ENCODE measurements at regions not wholly inside any gene's neighbourhood (a gene's known extent, or its start where the extent isn't known, plus 50 kb on each side); places are given as distances from the start of the nearest gene placed in this dataset.

DNA sequence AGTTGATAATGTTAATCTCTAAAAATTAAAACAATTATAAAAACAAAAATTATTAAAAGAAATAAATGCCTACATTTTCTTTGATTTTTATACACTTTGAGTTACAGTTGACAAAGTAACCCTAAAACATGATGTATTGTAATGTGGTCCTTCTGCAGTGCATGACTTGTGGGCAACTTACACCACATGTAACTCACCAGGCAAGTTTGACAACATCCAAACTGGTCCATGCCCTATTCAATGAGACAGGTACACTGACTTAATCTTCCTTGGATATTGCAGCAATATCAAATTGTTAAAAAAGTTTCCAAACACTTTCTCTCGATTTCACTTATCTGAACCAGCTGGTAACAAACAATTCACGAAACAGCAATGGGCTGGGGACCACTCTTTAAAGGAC, 81.5 kb downstream of the FTHL17 start:
- no peak overlapping the region for H3K27ac ChIP-seq (ENCODE audit: low read depth in 1 of 2, low read length in 1 of 2)
- 100% methylated on average over 2 of the region's 2 CpGs for WGBS
- no peak for DNase-seq (ENCODE audit: low read depth in 6 of 9, low spot score in 9 of 9)
- no peaks in the 10 kb centered on the region for H3K4me1 ChIP-seq (ENCODE audit: control insufficient read depth in 2 of 2, insufficient read depth in 2 of 2, low read length in 2 of 2)
- no peak overlapping the region for H3K4me3 ChIP-seq (ENCODE audit: low read length in 2 of 2)
- H3K27me3 ChIP-seq (ENCODE audit: control insufficient read depth in 2 of 2, insufficient read depth in 1 of 2, low read length in 1 of 2), result no peaks in the 10 kb centered on the region
- H3K9me3 ChIP-seq (ENCODE audit: control insufficient read depth in 2 of 2, insufficient read depth in 1 of 2, low read length in 1 of 2), result no peaks in the 10 kb centered on the region
- no peaks in the 10 kb centered on the region for H3K36me3 ChIP-seq (ENCODE audit: control insufficient read depth in 2 of 2, insufficient read depth in 2 of 2, low read length in 1 of 2)

DNA sequence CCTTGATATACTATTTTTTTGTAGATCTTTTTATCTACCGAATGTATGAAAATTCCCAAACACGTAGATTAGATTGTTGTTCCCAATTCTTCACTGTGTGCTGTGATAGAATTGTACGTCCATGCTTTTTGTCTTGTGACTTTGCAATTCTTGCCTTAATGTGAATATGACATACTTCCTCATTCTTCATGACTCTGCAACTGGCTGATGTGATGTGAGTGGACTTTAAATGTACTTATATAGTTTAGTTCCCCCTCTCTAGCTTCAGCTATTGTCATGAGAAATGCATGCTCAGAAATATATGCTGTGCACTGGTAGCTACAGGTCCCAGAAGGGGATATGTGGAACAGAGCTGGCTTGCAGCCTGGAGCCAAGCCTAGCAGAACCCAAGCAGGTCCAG, 89.4 kb downstream of the FTHL17 start:
- no peak overlapping the region for H3K4me3 ChIP-seq (ENCODE audit: low read length in 2 of 2)
- H3K27ac ChIP-seq (ENCODE audit: low read depth in 1 of 2, low read length in 1 of 2), result no peak overlapping the region
- H3K27me3 ChIP-seq (ENCODE audit: control insufficient read depth in 2 of 2, insufficient read depth in 1 of 2, low read length in 1 of 2), result no peaks in the 10 kb centered on the region
- H3K36me3 ChIP-seq (ENCODE audit: control insufficient read depth in 2 of 2, insufficient read depth in 2 of 2, low read length in 1 of 2), result no peaks in the 10 kb centered on the region
- no peaks in the 10 kb centered on the region for H3K9me3 ChIP-seq (ENCODE audit: control insufficient read depth in 2 of 2, insufficient read depth in 1 of 2, low read length in 1 of 2)
- no peaks in the 10 kb centered on the region for H3K4me1 ChIP-seq (ENCODE audit: control insufficient read depth in 2 of 2, insufficient read depth in 2 of 2, low read length in 2 of 2)
- 54% methylated on average over 3 of the region's 3 CpGs for WGBS
- no peak for DNase-seq (ENCODE audit: low read depth in 6 of 9, low spot score in 9 of 9)

DNA sequence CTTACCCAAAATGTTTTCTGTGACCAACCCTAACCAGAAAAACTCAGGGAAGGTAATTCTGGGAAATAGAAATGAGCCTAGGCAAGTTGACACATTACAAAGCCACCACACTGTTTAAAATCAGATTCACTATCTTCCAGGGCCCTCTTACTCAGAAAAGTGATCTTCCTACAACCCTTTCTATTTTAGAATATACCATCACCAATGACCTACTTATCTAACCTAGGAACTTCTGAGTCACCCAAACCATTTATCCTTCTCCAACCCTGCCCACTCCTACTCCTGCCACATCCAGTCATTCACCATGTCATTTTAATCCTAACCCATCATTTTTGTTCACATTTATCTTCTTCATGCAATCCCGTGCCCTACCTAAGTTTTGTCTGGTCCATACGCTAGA, 89.9 kb downstream of the FTHL17 start:
- no peak overlapping the region for H3K4me3 ChIP-seq (ENCODE audit: low read length in 2 of 2)
- DNase-seq (ENCODE audit: low read depth in 6 of 9, low spot score in 9 of 9), result no peak
- WGBS, result 99% methylated on average over 2 of the region's 2 CpGs
- H3K36me3 ChIP-seq (ENCODE audit: control insufficient read depth in 2 of 2, insufficient read depth in 2 of 2, low read length in 1 of 2), result no peaks in the 10 kb centered on the region
- no peaks in the 10 kb centered on the region for H3K27me3 ChIP-seq (ENCODE audit: control insufficient read depth in 2 of 2, insufficient read depth in 1 of 2, low read length in 1 of 2)
- H3K9me3 ChIP-seq (ENCODE audit: control insufficient read depth in 2 of 2, insufficient read depth in 1 of 2, low read length in 1 of 2), result no peaks in the 10 kb centered on the region
- H3K27ac ChIP-seq (ENCODE audit: low read depth in 1 of 2, low read length in 1 of 2), result no peak overlapping the region
- H3K4me1 ChIP-seq (ENCODE audit: control insufficient read depth in 2 of 2, insufficient read depth in 2 of 2, low read length in 2 of 2), result no peaks in the 10 kb centered on the region

DNA sequence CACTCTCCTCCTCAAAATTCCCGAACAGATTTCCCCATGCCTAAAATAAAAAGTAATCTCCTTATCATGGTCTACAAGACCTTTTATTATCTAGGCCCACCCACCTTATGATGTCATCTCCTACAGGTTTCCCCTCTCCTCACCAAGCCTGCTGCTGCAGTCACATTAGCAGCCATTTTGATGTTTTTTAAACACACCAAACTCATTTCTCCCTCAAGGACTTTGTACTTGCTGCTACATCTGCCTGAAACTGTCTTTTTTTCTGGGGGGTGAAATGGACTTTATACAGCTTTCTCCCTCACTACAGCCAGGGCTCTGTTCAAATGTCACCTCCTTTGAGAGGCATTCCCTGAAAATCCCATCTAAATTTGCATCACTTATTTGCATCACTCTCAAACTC, 90.2 kb upstream of the TAB3 start:
- WGBS, result 100% methylated on average over 1 of the region's 1 CpG
- Histone ChIP-seq H3K4me3 (ENCODE audit: low read length in 2 of 2) (no peak overlapping the region), H3K9me3 (ENCODE audit: control insufficient read depth in 2 of 2, insufficient read depth in 1 of 2, low read length in 1 of 2) (no peaks in the 10 kb centered on the region), H3K4me1 (ENCODE audit: control insufficient read depth in 2 of 2, insufficient read depth in 2 of 2, low read length in 2 of 2) (no peaks in the 10 kb centered on the region), H3K27ac (ENCODE audit: low read depth in 1 of 2, low read length in 1 of 2) (no peak overlapping the region), H3K36me3 (ENCODE audit: control insufficient read depth in 2 of 2, insufficient read depth in 2 of 2, low read length in 1 of 2) (no peaks in the 10 kb centered on the region), H3K27me3 (ENCODE audit: control insufficient read depth in 2 of 2, insufficient read depth in 1 of 2, low read length in 1 of 2) (no peaks in the 10 kb centered on the region)
- no peak for DNase-seq (ENCODE audit: low read depth in 6 of 9, low spot score in 9 of 9)

DNA sequence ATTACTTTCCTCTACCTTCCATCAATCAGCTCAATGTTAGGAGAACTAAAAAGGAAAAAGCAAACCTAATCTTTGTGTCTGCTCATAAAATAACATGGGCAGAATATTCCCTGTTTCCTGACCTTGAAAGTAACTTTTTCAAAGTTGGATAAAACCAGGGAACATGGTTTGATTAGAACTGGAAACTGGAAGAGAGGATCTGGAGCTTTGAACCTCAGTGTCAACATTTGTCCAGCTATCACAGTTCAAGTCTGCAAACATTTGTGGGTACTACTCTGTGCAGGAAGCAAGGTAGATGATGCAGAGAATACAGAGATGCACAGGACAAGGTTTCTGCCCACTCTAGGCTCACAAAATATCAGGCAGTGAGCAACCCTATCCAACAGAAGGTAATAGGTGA, 86.4 kb upstream of the TAB3 start:
- no peaks in the 10 kb centered on the region for H3K9me3 ChIP-seq (ENCODE audit: control insufficient read depth in 2 of 2, insufficient read depth in 1 of 2, low read length in 1 of 2)
- no peak overlapping the region for H3K27ac ChIP-seq (ENCODE audit: low read depth in 1 of 2, low read length in 1 of 2)
- H3K4me1 ChIP-seq (ENCODE audit: control insufficient read depth in 2 of 2, insufficient read depth in 2 of 2, low read length in 2 of 2), result no peaks in the 10 kb centered on the region
- no peaks in the 10 kb centered on the region for H3K36me3 ChIP-seq (ENCODE audit: control insufficient read depth in 2 of 2, insufficient read depth in 2 of 2, low read length in 1 of 2)
- H3K27me3 ChIP-seq (ENCODE audit: control insufficient read depth in 2 of 2, insufficient read depth in 1 of 2, low read length in 1 of 2), result no peaks in the 10 kb centered on the region
- DNase-seq (ENCODE audit: low read depth in 6 of 9, low spot score in 9 of 9), result no peak
- H3K4me3 ChIP-seq (ENCODE audit: low read length in 2 of 2), result no peak overlapping the region

DNA sequence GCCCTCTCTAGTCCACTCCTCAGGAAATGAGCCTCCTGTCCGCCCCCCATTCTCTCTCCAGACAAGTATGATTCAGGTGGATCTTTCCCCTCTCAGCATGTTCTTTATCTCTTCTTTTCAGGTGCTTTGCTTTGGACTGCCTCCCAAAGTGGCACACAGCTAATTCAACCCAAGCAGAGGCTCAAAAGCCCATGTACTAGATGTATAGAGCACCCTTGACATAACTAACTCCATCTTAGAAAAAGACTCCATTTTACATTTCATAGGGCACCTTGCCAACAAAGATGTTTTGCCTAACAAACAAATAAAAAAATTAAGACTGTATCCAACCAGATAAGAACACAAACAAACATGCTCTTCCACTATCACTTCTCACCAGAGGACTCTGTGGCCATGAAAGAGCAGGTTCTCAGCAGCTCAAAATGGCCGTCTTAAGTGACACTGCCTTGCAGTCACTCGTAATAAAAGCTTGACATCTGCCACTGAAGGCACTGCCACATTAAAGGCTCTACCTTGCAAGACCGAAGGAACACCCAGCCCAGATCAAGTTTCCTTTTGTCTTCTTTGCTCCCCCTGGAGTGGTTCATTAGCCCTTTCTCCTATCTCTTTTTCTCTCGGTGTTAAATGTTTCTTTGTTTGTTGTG, 84.9 kb upstream of the TAB3 start:
- H3K36me3 ChIP-seq (ENCODE audit: control insufficient read depth in 2 of 2, insufficient read depth in 2 of 2, low read length in 1 of 2), result no peaks in the 10 kb centered on the region
- no peaks in the 10 kb centered on the region for H3K4me1 ChIP-seq (ENCODE audit: control insufficient read depth in 2 of 2, insufficient read depth in 2 of 2, low read length in 2 of 2)
- 33% methylated on average over 5 of the region's 5 CpGs for WGBS
- H3K9me3 ChIP-seq (ENCODE audit: control insufficient read depth in 2 of 2, insufficient read depth in 1 of 2, low read length in 1 of 2), result no peaks in the 10 kb centered on the region
- peak in 1 of 9 donors; percentile 31 for DNase-seq (ENCODE audit: low read depth in 6 of 9, low spot score in 9 of 9)
- H3K27ac ChIP-seq (ENCODE audit: low read depth in 1 of 2, low read length in 1 of 2), result no peak overlapping the region
- H3K27me3 ChIP-seq (ENCODE audit: control insufficient read depth in 2 of 2, insufficient read depth in 1 of 2, low read length in 1 of 2), result no peaks in the 10 kb centered on the region
- no peak overlapping the region for H3K4me3 ChIP-seq (ENCODE audit: low read length in 2 of 2)

DNA sequence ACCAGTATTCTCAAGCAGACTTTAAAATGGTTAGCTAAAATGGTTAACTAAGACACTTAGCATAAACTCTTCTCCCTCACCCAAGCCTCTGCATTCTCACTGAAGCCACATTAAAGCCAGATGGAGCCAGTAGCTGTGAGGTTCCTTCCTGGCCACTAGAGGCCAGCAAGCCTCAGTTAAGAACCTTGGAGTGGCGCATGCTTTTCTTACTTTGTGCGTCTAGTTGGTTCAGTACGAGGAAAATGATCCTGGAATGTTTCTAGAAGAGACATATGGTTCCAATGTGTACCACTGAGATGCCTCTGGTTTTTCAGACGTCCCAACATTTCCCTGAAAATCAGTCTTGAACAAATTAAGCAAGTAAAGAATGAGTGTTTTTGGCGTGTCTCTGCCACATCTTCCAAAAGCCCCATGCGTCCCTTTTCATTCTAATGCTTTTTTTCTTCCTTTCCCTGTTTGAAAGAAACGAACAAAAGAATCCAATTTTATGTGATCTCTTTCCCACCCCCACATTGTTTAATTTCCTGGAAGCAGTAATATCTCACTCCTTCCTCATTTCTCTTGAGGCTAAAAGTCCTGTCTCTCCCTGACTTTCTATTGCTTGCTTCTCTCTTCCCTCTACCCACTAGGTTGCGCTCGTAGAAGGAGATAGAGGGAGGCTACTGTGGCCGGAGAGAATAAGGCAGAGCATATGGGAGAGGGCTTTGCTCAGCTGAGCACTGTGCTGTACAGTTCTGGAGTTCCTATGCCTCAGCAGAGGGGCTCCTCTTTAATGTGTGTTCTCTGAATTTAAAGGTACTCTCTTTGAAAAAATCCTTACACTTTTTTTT, 82.9 kb upstream of the TAB3 start:
- peak in 6 of 9 donors; percentile 6 to 53 (median 16) for DNase-seq (ENCODE audit: low read depth in 6 of 9, low spot score in 9 of 9)
- WGBS, result 9% methylated on average over 10 of the region's 10 CpGs
- no peaks in the 10 kb centered on the region for H3K4me1 ChIP-seq (ENCODE audit: control insufficient read depth in 2 of 2, insufficient read depth in 2 of 2, low read length in 2 of 2)
- no peak overlapping the region for H3K27ac ChIP-seq (ENCODE audit: low read depth in 1 of 2, low read length in 1 of 2)
- H3K27me3 ChIP-seq (ENCODE audit: control insufficient read depth in 2 of 2, insufficient read depth in 1 of 2, low read length in 1 of 2), result no peaks in the 10 kb centered on the region
- H3K36me3 ChIP-seq (ENCODE audit: control insufficient read depth in 2 of 2, insufficient read depth in 2 of 2, low read length in 1 of 2), result no peaks in the 10 kb centered on the region
- no peaks in the 10 kb centered on the region for H3K9me3 ChIP-seq (ENCODE audit: control insufficient read depth in 2 of 2, insufficient read depth in 1 of 2, low read length in 1 of 2)
- H3K4me3 ChIP-seq (ENCODE audit: low read length in 2 of 2), result peak overlapping the region in 1 of 2 donors; percentile 15

DNA sequence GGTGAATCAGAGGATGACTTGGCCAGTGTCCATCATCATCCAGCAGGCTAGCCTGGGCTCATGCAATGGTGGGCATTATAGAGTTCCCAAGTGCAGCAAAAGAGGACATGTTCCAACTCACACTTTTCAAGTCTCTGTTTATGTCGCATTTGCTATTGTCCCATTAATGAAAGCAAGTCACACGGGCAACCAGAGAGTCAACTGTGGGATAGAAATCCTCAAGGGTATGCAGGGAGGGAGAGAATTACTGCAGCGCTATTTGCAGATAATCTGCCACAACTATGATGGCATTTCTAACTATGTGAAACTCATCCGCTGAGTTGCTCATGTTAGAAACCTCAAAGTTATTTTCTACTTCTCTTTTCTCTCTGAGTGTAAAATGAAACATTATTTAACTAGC, 78.5 kb upstream of the TAB3 start:
- Histone ChIP-seq H3K27ac (ENCODE audit: low read depth in 1 of 2, low read length in 1 of 2) (no peak overlapping the region), H3K9me3 (ENCODE audit: control insufficient read depth in 2 of 2, insufficient read depth in 1 of 2, low read length in 1 of 2) (no peaks in the 10 kb centered on the region), H3K4me1 (ENCODE audit: control insufficient read depth in 2 of 2, insufficient read depth in 2 of 2, low read length in 2 of 2) (no peaks in the 10 kb centered on the region), H3K4me3 (ENCODE audit: low read length in 2 of 2) (no peak overlapping the region), H3K27me3 (ENCODE audit: control insufficient read depth in 2 of 2, insufficient read depth in 1 of 2, low read length in 1 of 2) (no peaks in the 10 kb centered on the region), H3K36me3 (ENCODE audit: control insufficient read depth in 2 of 2, insufficient read depth in 2 of 2, low read length in 1 of 2) (no peaks in the 10 kb centered on the region)
- WGBS, result 77% methylated on average over 4 of the region's 4 CpGs
- no peak for DNase-seq (ENCODE audit: low read depth in 6 of 9, low spot score in 9 of 9)

DNA sequence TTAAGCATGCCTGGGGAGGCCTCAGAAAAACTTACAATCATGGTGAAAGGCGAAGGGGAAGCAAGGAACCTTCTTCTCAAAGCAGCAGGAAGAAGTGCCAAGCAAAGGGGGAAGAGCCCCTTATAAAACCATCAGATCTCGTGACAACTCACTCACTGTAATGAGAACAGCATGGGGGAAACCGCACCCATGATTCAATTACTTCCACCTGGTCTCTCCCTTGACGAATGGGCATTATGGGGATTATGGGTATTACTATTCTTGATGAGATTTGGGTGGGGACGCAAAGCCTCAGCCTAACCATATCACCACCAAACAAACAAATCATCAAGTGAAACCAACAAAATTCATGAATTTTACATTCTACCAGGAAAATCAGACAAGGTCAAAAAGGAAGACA, 76.7 kb upstream of the TAB3 start:
- Histone ChIP-seq H3K9me3 (ENCODE audit: control insufficient read depth in 2 of 2, insufficient read depth in 1 of 2, low read length in 1 of 2) (no peaks in the 10 kb centered on the region), H3K27ac (ENCODE audit: low read depth in 1 of 2, low read length in 1 of 2) (no peak overlapping the region), H3K36me3 (ENCODE audit: control insufficient read depth in 2 of 2, insufficient read depth in 2 of 2, low read length in 1 of 2) (no peaks in the 10 kb centered on the region), H3K4me3 (ENCODE audit: low read length in 2 of 2) (no peak overlapping the region), H3K27me3 (ENCODE audit: control insufficient read depth in 2 of 2, insufficient read depth in 1 of 2, low read length in 1 of 2) (no peaks in the 10 kb centered on the region), H3K4me1 (ENCODE audit: control insufficient read depth in 2 of 2, insufficient read depth in 2 of 2, low read length in 2 of 2) (no peaks in the 10 kb centered on the region)
- 95% methylated on average over 5 of the region's 5 CpGs for WGBS
- no peak for DNase-seq (ENCODE audit: low read depth in 6 of 9, low spot score in 9 of 9)

Data from thymus (tissue), 11 donors.